ENCODE measurements at regions not wholly inside any gene's neighbourhood (a gene's known extent, or its start where the extent isn't known, plus 50 kb on each side); places are given as distances from the start of the nearest gene placed in this dataset.
A peak's percentile ranks its signal among the peaks of the same experiment; 100 is the strongest.
"Not testable (repeated sequence)": the region's sequence is repeated elsewhere in the genome, so short reads cannot be mapped to it uniquely, and the experiment has no call there.

- DNase-seq (ENCODE audit: low spot score), result no peak
Measured at GRCh38 chr7:13092708-13093005, 405.2 kb downstream of the ARL4A start.

- DNase-seq (ENCODE audit: low spot score), result no peak
Measured at GRCh38 chr7:13093160-13093559, 405.7 kb downstream of the ARL4A start.

GRCh38 chr7:13097499-13097898, 410.1 kb downstream of the ARL4A start:
- no peak for DNase-seq (ENCODE audit: low spot score)

- no peak for DNase-seq (ENCODE audit: low spot score)
Measured at GRCh38 chr7:13098161-13098560, 410.7 kb downstream of the ARL4A start.

GRCh38 chr7:13099154-13099795, 411.8 kb downstream of the ARL4A start:
- no peak for DNase-seq (ENCODE audit: low spot score)

GRCh38 chr7:13104128-13104527, 416.7 kb downstream of the ARL4A start:
- DNase-seq (ENCODE audit: low spot score), result no peak

- no peak for DNase-seq (ENCODE audit: low spot score)
Measured at GRCh38 chr7:13105209-13105608, 417.8 kb downstream of the ARL4A start.

GRCh38 chr7:13106513-13106912, 419.1 kb downstream of the ARL4A start:
- DNase-seq (ENCODE audit: low spot score), result no peak

- no peak for DNase-seq (ENCODE audit: low spot score)
Measured at GRCh38 chr7:13107291-13107690, 419.9 kb downstream of the ARL4A start.

GRCh38 chr7:13108061-13108460, 420.6 kb downstream of the ARL4A start:
- no peak for DNase-seq (ENCODE audit: low spot score)

GRCh38 chr7:13109201-13109600, 421.8 kb downstream of the ARL4A start:
- DNase-seq (ENCODE audit: low spot score), result no peak

- no peak for DNase-seq (ENCODE audit: low spot score)
Measured at GRCh38 chr7:13110107-13110506, 422.7 kb downstream of the ARL4A start.

- no peak for DNase-seq (ENCODE audit: low spot score)
Measured at GRCh38 chr7:13111230-13111629, 423.8 kb downstream of the ARL4A start.

- DNase-seq (ENCODE audit: low spot score), result not testable (repeated sequence)
Measured at GRCh38 chr7:13114240-13114639, 426.8 kb downstream of the ARL4A start.

- no peak for DNase-seq (ENCODE audit: low spot score)
Measured at GRCh38 chr7:13115157-13115772, 427.8 kb downstream of the ARL4A start.

GRCh38 chr7:13115855-13116254, 428.4 kb downstream of the ARL4A start:
- DNase-seq (ENCODE audit: low spot score), result no peak

GRCh38 chr7:13117103-13117502, 429.7 kb downstream of the ARL4A start:
- DNase-seq (ENCODE audit: low spot score), result peak; percentile 30

- DNase-seq (ENCODE audit: low spot score), result no peak
Measured at GRCh38 chr7:13117592-13117991, 430.2 kb downstream of the ARL4A start.

GRCh38 chr7:13124629-13125028, 437.2 kb downstream of the ARL4A start:
- not testable (repeated sequence) for DNase-seq (ENCODE audit: low spot score)

GRCh38 chr7:13126347-13126746, 438.9 kb downstream of the ARL4A start:
- no peak for DNase-seq (ENCODE audit: low spot score)

- no peak for DNase-seq (ENCODE audit: low spot score)
Measured at GRCh38 chr7:13130321-13130720, 442.9 kb downstream of the ARL4A start.

GRCh38 chr7:13130906-13131305, 443.5 kb downstream of the ARL4A start:
- DNase-seq (ENCODE audit: low spot score), result not testable (repeated sequence)

- no peak for DNase-seq (ENCODE audit: low spot score)
Measured at GRCh38 chr7:13132314-13132713, 444.9 kb downstream of the ARL4A start.

- not testable (repeated sequence) for DNase-seq (ENCODE audit: low spot score)
Measured at GRCh38 chr7:13136345-13136744, 448.9 kb downstream of the ARL4A start.
